Fibroblast of pulmonary artery (primary cell): ENCODE measurements at regions not wholly inside any gene's neighbourhood (a gene's known extent, or its start where the extent isn't known, plus 50 kb on each side); places are given as distances from the start of the nearest gene placed in this dataset.
"Not testable (repeated sequence)": the region's sequence is repeated elsewhere in the genome, so short reads cannot be mapped to it uniquely, and the experiment has no call there.

ENCODE experiments used
- DNase-seq: peaks from one replicate; pipeline ENCODE4 v3.0.0-alpha.2; 2010; ENCODE audit warnings: low read depth
- H3K4me3 ChIP-seq: replicated peaks from 2 replicates; pipeline ENCODE4 v1.5.1; 2011; ENCODE audit warnings: low read depth, mild to moderate bottlenecking, control low read depth, low read length, moderate library complexity
- CTCF ChIP-seq: IDR thresholded peaks from 2 replicates; pipeline ENCODE4 v1.5.1; 2011; ENCODE audit warnings: mild to moderate bottlenecking, control low read depth, low read length, inconsistent platforms; ENCODE audit errors: missing control alignments

- no peak for TF ChIP-seq CTCF
- no peak for DNase-seq
- H3K4me3 ChIP-seq = no peak overlapping the region
Measured at GRCh38 chr4:33966808-33967207, 2277.5 kb downstream of the ARAP2 start.

- no peak overlapping the region for H3K4me3 ChIP-seq
- no peak for TF ChIP-seq CTCF
- no peak for DNase-seq
Measured at GRCh38 chr4:33974270-33974669, 2270.0 kb downstream of the ARAP2 start.

GRCh38 chr4:33975995-33976394, 2268.3 kb downstream of the ARAP2 start:
- no peak for TF ChIP-seq CTCF
- H3K4me3 ChIP-seq = no peak overlapping the region
- no peak for DNase-seq

GRCh38 chr4:33979781-33980180, 2264.5 kb downstream of the ARAP2 start:
- not testable (repeated sequence) for DNase-seq, H3K4me3 ChIP-seq

GRCh38 chr4:33980361-33980760, 2264.0 kb downstream of the ARAP2 start:
- no peak overlapping the region for H3K4me3 ChIP-seq
- no peak for DNase-seq
- no peak for TF ChIP-seq CTCF

GRCh38 chr4:33989820-33990443, 2254.4 kb downstream of the ARAP2 start:
- no peak for DNase-seq
- no peak for TF ChIP-seq CTCF
- H3K4me3 ChIP-seq = no peak overlapping the region

- no peak overlapping the region for H3K4me3 ChIP-seq
- DNase-seq = no peak
- TF ChIP-seq CTCF = no peak
Measured at GRCh38 chr4:33996075-33996718, 2248.1 kb downstream of the ARAP2 start.
